ENCODE measurements at regions not wholly inside any gene's neighbourhood (a gene's known extent, or its start where the extent isn't known, plus 50 kb on each side); places are given as distances from the start of the nearest gene placed in this dataset.
"Not testable (repeated sequence)": the region's sequence is repeated elsewhere in the genome, so short reads cannot be mapped to it uniquely, and the experiment has no call there.

DNA sequence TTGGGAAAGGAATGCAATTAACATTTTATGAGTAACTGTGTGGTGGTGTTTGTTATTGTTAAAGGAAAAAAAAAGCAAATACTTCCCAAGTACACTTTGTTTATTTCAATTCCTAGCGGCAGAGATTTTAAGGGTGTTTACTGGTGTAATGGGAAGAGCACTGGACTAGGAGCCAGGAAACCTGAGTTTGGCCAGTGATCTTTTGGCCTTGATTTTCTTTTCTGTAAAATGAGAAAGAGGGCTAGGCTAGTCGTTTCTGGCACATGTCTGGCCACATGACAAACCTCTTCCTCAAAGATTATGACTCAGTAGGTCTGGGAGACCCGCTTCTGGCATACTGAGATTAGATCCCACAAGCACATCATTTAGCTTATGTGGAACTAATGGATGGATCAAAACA is 428.1 kb upstream of the NOX3 start:
- DNase-seq, result no peak

- no peak for DNase-seq
Measured at GRCh38 chr6:155883334-155883731, 427.7 kb upstream of the NOX3 start.

DNA sequence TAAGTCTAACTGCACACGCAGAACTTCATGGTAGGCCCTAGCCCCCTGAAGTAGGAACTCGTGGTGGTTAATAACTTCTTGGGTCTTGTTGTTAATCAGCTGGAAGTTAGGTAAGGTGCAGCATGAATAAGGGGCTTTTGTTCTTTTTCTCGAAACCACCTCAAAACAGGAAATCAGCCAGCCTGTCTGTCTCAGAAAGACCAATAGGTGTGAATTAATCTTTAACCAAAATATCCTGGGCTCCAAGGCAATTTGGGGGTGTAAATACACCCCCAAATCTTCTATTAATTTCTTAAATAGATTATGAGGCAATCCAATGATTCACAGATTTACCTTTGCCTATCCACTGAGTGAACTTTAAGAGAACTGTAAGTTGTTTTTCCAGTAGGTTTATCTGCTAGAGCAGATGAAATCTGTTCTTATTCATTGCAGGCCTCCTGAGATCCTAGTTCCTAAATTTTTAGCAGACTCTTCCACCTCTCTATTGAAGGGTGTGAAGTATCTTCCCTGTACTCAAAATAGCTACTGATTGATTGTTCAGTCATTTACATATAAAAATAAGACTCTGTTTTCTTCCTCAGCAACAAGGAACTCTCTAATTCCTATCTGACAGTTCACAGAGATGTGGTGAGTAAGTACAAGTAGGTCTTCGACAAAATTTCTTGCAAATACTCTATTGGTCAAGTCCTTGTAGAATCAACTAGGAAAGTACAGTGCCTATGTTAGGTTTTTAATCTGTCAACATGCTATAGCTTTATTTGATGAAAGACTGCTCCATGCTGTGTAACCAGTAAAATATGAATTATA is 427.1 kb upstream of the NOX3 start:
- DNase-seq, result no peak

DNA sequence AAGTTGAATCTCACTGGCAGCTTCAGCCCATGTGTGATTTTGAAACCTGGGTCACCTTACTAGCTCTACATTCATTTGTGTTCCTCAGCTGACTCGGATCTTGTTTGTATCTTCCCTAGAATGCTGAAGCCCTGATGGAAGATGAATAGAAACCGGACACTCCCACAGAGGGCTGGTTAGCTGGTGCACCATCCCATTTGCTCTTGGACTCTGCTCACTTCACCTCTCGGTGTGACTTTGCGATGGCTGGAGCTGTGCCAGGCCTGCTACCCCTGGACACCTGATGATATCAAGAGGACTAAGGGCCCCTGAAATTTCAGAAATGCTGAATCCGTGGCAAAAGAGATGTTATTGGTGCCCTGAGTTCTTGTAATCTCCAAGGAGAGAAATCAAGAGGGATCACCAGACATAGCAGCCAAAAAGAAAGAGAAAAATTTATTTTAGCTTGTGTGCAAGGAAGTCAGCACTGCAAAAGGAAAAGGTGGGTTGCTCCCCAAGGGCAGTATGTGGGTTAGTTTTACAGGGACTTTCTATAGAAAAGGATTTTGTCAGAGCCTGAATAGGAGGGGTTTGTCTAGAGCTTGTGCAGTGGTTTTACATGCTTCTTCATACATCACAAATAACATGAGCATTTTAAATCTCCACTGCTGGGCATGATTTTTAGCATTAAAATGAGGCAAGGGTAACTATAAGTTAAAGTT is 426.3 kb upstream of the NOX3 start:
- no peak for DNase-seq

DNA sequence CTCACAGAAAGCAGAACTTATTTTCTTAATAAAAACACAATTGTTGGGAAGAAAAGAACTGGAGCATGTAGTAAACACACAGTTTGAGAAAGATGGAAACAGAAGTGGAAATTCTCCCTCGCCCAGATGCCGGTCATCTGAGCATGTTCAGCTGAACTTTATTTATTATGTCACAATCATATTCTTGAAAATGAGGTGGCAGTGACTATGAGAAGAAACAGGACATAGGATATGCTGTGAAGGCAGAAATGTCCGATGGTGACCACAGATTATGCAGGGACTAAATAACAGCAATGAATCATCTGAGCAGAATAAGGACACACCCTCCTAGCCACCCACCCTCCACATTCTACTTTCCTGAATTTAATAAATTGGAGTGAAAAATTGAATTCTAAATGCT is 425.3 kb upstream of the NOX3 start:
- DNase-seq, result no peak

GRCh38 chr6:155872961-155873360 is 417.3 kb upstream of the NOX3 start:
- DNase-seq, result no peak

DNA sequence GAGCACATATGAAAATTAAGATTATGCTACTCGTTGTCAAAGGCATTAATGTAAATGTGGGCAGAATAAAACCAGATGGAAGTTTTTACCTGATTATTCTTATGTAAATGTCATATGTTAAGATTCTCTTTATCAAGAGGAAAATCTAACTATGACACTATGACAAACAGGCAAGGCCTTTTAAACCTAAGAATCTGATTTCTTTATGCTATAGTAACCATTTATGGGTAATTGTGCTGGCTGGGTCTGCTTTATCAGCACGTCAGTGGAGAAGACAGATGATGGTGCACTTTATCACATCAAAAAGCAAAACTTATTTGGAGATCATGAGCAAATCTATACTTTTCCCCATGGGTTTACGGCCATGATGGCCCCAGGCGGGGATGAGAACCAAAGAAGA is 412.0 kb upstream of the NOX3 start:
- no peak for DNase-seq

DNA sequence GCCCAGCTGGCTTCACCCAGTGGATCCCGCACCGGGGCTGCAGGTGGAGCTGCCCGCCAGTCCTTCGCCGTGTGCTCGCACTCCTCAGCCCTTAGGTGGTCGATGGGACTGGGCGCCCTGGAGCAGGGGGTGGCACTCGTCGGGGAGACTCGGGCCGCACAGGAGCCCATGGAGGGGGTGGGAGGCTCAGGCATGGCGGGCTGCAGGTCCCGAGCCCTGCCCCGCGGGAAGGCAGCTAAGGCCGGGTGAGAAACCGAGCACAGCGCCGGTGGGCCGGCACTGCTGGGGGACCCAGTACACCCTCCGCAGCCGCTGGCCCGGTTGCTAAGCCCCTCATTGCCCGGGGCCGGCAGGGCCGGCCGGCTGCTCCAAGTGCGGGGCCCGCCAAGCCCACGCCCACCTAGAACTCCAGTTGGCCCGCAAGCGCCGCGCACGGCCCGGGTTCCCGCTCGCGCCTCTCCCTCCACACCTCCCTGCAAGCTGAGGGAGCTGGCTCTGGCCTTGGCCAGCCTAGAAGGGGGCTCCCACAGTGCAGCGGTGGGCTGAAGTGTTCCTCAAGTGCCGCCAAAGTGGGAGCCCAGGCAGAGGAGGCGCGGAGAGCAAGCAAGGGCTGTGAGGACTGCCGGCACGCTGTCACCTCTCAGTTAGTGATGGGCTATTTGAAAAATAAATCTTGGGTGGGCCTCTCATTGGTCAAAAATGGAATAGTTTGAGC is 411.2 kb upstream of the NOX3 start:
- not testable (repeated sequence) for DNase-seq

GRCh38 chr6:155861821-155862220 is 406.2 kb upstream of the NOX3 start:
- DNase-seq, result no peak

- DNase-seq, result not testable (repeated sequence)
Measured at GRCh38 chr6:155858906-155859305, 403.3 kb upstream of the NOX3 start.

- no peak for DNase-seq
Measured at GRCh38 chr6:155854787-155855186, 399.1 kb upstream of the NOX3 start.

DNA sequence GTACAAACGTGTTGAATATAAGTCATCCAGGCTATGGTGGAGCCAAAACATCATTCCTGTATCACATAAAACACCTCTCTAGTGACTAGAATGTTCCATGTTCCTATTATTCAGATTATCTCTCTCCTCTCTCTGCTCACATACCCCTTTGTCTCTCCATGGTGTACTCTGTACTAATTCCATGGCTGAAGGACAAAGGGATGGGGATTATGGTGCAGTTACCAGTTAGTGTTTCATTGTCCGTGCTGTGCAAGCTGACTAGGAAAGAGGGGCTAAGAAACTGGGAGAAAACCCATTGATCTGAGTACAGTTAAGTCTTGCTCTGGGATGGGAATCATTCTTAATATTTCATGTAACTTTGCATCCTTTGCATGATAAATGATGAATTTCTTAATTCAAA is 397.4 kb upstream of the NOX3 start:
- no peak for DNase-seq

DNA sequence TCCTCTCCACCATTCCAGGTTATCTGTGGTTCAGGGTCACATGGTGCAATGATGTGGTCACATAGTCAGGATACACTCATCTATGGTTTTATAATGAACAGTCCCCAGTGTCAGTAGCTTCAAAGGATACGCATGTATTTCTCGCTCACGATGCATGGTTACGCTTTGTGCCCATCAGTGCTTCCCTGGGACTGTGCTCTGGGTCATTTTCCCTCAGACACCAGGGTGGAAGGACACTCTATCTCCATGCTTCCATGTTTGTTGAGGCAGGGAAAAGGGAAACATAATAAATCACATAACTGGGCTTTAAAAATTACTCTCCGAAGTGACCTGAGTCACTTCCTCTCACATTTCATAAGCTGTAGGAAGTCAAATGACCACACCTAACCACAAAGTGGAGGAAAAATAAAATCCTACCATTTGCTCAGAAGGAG is 394.8 kb upstream of the NOX3 start:
- DNase-seq, result no peak

- DNase-seq, result no peak
Measured at GRCh38 chr6:155847711-155848110, 392.1 kb upstream of the NOX3 start.

DNA sequence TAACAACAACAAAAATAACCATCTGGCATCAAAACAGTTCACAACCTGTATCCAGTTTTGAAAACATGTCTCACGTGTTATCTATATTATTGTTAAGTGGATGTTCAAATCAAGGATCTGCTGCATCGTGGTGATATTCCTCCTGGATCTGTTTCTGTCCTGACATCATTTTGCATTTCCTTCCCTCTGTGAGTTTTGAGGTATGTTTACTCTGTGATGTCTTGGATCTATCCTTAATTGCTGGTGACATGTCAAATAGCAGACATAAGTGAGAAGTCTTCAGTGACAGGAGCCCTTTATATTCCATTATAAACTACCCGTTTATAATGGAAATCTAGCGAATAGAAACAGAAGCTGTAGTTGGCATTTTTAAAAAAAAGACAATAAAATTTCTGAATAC is 381.8 kb upstream of the NOX3 start:
- DNase-seq, result no peak

DNA sequence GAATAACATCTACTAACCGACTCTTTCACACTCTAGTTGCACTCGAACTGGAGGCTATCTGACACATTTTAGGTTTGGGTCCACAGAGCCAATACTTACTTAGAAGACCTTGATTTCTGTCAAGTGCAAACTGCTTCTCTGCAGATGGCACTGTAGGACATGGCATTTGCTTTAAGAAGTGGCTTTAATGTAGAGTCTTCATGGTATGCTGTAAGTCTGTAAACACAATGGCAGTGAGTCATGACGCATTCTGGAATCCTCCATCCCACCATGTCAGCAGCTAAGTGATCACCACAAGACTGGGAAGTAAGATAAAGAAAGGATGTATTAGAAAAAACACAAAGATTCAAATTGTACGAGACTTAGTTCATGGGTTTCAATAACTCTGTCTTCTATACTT is 377.0 kb upstream of the NOX3 start:
- DNase-seq, result no peak

DNA sequence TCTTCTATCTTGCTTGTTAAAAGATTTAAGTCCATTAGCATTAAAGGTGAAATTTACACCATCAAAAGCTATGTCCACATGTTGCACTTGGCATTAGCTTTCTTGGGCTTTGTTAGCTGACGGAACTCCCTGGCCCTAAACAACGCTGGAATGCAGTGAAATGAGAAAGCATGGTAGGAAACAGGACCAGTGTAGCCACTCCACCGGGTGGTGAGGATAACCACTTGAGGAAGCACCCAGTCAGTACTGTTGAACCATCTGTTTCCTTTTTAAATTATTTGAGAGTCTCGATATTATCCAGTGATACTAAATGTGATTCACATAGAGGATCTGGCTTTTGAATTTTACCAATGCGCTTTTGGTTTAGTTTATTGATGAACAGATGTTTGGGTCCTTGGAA is 374.9 kb upstream of the NOX3 start:
- DNase-seq, result no peak

DNA sequence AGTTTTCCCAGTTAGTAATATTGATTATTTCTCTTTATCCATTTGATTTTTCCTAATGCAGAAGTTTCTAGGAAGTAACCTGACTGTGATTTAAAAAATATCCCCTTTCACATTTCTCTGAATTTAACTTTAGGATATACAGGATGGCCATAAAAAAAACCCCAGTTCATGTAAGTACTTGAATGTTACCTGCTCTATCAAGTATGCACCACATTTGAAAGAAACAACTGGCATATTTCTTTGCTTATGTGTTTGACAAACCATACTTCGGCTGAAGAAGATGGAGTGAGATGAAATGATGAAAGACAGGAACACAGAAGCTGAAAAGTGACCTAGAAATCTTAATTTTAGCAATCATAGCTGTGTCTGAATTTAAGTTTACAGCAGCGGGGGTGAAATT is 374.0 kb upstream of the NOX3 start:
- no peak for DNase-seq

DNA sequence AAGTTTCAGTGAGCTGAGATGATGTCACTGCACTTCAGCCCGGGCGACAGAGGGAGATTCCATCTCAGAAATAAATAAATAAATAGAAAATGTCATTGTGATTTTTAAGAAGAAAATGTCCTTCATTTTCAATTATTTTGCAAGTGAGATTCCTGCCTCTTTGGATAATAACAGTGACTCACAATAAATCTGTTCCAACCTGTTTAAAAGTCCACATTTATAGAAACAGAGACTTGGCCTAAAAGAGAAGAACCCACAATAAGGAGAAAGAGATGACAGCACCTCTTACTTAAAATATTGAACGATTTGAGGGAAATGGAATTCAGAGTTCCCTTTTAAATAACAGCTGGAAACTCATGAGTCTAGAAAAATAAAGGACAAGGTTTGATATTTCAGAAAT is 373.4 kb upstream of the NOX3 start:
- no peak for DNase-seq

- no peak for DNase-seq
Measured at GRCh38 chr6:155818698-155819097, 363.1 kb upstream of the NOX3 start.

- DNase-seq, result no peak
Measured at GRCh38 chr6:155813548-155813947, 357.9 kb upstream of the NOX3 start.

GRCh38 chr6:155807243-155807642 is 351.6 kb upstream of the NOX3 start:
- DNase-seq, result no peak

- DNase-seq, result no peak
Measured at GRCh38 chr6:155801046-155801445, 345.4 kb upstream of the NOX3 start.

DNA sequence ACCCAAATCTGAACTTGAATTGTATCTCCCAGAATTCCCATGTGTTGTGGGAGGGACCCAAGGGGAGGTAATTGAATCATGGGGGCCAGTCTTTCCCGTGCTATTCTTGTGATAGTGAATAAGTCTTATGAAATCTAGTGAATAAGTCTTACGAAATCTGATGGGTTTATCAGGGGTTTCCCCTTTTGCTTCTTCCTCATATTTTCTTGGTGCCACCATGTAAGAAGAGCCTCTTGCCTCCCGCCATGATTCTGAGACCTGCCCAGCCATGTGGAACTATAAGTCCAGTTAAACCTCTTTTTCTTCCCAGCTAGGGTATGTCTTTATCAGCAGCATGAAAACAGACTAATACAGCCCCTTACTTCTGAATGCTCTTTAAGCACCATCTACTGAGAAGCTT is 343.2 kb upstream of the NOX3 start:
- DNase-seq, result not testable (repeated sequence)

Data from activated CD8-positive, alpha-beta memory T cell treated with anti-CD3 and anti-CD28 coated beads, Interleukin-2, amount 50 U/mL, for 48 hours (primary cell).